ENCODE measurements at regions not wholly inside any gene's neighbourhood (a gene's known extent, or its start where the extent isn't known, plus 50 kb on each side); places are given as distances from the start of the nearest gene placed in this dataset.

DNA sequence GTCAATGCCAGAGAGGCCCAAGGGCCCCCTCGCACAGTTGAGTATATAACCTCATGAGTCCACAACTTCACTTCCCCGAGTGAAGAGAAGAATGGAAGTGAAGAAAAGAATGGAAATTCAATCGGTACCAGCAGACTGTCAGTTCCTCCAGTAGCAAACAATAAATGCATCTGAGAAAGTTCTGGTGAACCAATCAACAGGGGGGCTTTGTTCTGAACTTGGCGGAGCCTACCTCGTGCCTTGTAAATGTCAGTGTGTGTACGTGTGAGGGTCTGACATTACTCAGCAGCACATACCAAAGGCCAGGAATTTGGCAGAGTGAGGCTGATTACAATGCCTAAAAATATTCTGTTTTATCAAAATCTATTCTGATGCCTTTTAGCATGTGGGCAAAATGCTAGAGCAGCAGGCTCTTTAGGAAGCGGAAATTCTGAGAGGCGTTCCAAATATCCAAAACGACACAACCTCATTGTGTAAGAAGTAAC is 238.5 kb downstream of the LTN1 start:
- no peak for FAIRE-seq
- TF ChIP-seq, protein P1, sequence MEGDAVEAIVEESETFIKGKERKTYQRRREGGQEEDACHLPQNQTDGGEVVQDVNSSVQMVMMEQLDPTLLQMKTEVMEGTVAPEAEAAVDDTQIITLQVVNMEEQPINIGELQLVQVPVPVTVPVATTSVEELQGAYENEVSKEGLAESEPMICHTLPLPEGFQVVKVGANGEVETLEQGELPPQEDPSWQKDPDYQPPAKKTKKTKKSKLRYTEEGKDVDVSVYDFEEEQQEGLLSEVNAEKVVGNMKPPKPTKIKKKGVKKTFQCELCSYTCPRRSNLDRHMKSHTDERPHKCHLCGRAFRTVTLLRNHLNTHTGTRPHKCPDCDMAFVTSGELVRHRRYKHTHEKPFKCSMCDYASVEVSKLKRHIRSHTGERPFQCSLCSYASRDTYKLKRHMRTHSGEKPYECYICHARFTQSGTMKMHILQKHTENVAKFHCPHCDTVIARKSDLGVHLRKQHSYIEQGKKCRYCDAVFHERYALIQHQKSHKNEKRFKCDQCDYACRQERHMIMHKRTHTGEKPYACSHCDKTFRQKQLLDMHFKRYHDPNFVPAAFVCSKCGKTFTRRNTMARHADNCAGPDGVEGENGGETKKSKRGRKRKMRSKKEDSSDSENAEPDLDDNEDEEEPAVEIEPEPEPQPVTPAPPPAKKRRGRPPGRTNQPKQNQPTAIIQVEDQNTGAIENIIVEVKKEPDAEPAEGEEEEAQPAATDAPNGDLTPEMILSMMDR (IDR thresholded peaks at IDR 0.05; ENCODE audit: insufficient read depth, missing control alignments): no peak
- no peak for DNase-seq (ENCODE audit: insufficient read length, low spot score)

DNA sequence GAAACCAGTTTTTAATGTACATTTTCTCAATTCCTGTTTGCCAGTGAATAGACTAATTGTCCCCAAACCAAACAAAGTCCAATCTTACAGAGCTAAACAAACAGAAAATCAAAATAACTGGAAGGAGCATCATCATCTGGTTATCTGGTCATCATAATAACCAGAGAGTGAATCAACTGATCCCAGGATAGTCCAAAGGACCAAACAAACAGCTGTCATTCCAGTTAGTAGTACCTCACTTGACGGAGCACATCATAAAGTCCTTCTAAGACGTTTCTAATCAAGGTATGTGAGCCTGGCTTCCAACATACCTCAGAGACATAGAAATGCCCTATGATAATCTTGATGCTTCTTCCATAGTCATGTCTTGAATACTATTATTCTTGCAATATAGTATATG is 240.5 kb downstream of the LTN1 start:
- DNase-seq (ENCODE audit: insufficient read length, low spot score): no peak
- TF ChIP-seq, protein P1 (IDR thresholded peaks at IDR 0.05; ENCODE audit: insufficient read depth, missing control alignments): no peak
- FAIRE-seq: no peak

DNA sequence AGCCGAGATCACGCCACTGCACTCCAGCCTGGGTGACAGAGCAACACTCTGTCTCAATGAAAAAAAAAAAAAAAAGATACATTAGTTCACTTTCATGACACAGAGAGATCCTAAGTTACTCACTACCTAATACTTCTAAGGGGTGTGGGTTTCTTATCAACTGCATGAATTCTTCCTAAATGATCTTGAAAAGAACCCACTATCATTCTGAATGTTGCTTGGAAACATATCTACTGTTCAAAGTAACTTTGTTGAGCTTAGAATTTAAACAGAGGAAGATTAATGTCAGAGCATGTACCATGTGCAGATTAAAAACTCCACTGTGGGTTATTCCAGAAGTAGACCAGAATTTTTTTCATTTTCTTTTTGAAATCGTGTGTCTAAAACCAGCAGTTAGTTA is 241.5 kb downstream of the LTN1 start:
- TF ChIP-seq, protein P1 (IDR thresholded peaks at IDR 0.05; ENCODE audit: insufficient read depth, missing control alignments): no peak
- no peak for DNase-seq (ENCODE audit: insufficient read length, low spot score)
- no peak for FAIRE-seq

DNA sequence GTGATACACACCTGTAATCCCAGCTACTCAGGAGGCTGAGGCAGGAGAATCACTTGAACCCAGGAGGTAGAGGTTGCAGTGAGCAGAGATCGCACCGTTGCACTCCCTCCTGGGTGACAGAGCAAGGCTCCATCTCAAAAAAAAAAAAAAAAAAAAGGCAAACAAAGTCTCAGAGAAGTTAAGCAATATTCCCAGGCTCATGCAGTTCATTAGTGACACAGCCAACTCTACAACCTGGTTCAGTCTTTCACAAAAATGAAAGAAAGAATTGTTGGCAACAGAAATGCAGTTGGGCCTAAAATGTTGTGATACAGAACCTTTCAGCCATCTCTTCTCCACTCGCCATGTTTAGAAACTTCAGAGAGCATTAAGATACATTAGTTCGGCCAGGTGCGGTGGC is 242.1 kb downstream of the LTN1 start:
- TF ChIP-seq, protein P1 (IDR thresholded peaks at IDR 0.05; ENCODE audit: insufficient read depth, missing control alignments): no peak
- FAIRE-seq: no peak
- no peak for DNase-seq (ENCODE audit: insufficient read length, low spot score)

DNA sequence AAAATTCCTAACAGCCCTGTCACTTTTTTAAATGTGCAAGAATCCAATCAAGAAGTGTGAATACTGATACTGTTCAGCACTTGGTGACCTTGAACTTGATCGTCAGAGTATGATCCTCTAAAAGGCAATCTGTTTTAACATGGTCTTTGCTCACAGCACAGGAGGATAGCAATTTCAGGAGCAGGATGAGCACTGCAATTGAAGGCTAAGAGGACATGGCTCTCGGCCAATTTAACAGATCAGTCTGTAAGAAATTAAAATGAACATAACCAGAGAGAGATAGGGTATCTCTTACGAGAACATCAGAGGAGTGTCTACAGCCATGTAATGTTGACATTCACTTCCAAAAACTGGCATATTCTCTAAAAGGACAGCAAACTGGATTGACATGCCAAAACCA is 243.1 kb downstream of the LTN1 start:
- TF ChIP-seq, protein P1 (IDR thresholded peaks at IDR 0.05; ENCODE audit: insufficient read depth, missing control alignments): no peak
- FAIRE-seq (no peak), DNase-seq (ENCODE audit: insufficient read length, low spot score) (no peak)

DNA sequence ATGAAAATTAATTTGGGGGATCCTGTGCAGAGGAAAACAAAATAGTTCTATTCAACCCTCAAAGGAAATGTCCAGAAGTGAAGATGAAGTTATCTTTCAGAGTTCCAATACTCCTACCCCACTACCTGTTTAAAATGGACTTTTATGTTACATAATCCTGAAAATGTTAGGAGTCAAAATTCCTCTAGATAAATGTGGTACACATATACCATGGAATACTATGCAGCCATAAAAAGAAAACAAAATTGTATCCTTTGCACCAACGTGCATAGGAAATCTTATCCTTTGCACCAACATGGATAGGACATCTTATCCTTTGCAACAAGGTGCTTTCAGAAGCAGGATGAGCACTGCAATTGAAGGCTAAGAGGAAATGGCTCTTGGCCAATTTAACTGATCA is 245.2 kb downstream of the LTN1 start:
- no peak for DNase-seq (ENCODE audit: insufficient read length, low spot score)
- no peak for FAIRE-seq

DNA sequence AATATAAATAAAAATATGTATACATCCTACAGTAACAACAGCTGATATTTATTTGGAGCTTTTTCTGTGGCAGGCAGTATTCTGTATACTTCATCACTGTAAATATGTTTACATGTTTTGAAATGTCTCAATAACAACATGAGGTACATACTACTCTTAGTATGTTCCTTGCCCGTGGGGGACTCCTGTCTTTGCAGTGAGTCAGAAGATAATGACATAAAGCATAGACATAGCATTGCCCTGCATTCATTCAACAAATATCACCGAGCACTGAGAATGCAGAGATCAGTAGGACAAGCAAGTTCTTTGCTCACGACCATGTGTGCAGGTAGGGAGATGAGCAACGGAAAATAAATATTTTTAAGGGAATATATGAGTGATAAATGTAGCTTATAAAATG is 246.5 kb downstream of the LTN1 start:
- TF ChIP-seq, protein P1 (IDR thresholded peaks at IDR 0.05; ENCODE audit: insufficient read depth, missing control alignments): no peak
- FAIRE-seq: no peak
- DNase-seq (ENCODE audit: insufficient read length, low spot score): no peak

More for the DNA sequence above, 245.2 kb downstream of the LTN1 start:
- TF ChIP-seq, protein P1 (IDR thresholded peaks at IDR 0.05; ENCODE audit: insufficient read depth, missing control alignments): no peak

All from D721Med (cell line).